GM12878 (cell line): ENCODE measurements at regions not wholly inside any gene's neighbourhood (a gene's known extent, or its start where the extent isn't known, plus 50 kb on each side); places are given as distances from the start of the nearest gene placed in this dataset.

Experiments used
- BACH1 ChIP-seq: fragments of 450-650 bp; IDR thresholded peaks from 2 replicates; pipeline ENCODE4 v1.6.1; 2017; ENCODE audit warnings: mild to moderate bottlenecking, borderline replicate concordance
- CEBPZ ChIP-seq: fragments of 150-350 bp; IDR thresholded peaks from 2 replicates; pipeline ENCODE4 v1.6.1; 2016; ENCODE audit warnings: low read depth, low read length
- IRF3 ChIP-seq: fragments of 450-650 bp; IDR thresholded peaks from 2 replicates; pipeline ENCODE4 v1.6.1; 2014; ENCODE audit warnings: mild to moderate bottlenecking
- JUND ChIP-seq: IDR thresholded peaks from 2 replicates; pipeline ENCODE4 v1.6.1; 2012; ENCODE audit warnings: low read depth, mild to moderate bottlenecking, low read length, improper control_type of control experiment, moderate library complexity
- TARDBP ChIP-seq: IDR thresholded peaks from 2 replicates; pipeline ENCODE4 v1.6.1; 2016; ENCODE audit warnings: borderline replicate concordance
- TCF7 ChIP-seq: IDR thresholded peaks from 2 replicates; pipeline ENCODE4 v1.6.1; 2014; ENCODE audit warnings: antibody characterized with exemption, borderline replicate concordance
- ZNF207 ChIP-seq: fragments of 450-650 bp; IDR thresholded peaks from 2 replicates; pipeline ENCODE4 v1.6.1; 2014; ENCODE audit warnings: antibody characterized with exemption, mild to moderate bottlenecking, borderline replicate concordance
- ZNF274 ChIP-seq: IDR thresholded peaks from one replicate; pipeline ENCODE4 v1.8.0; 2011; ENCODE audit not compliant: insufficient read length, insufficient read depth
- TF ChIP-seq, protein P1 (sequence below): fragments of 450-650 bp; formaldehyde crosslinking; IDR thresholded peaks from 2 replicates; pipeline ENCODE4 v1.5.0; 2022; ENCODE audit warnings: mild to moderate bottlenecking, missing genetic modification characterization

DNA sequence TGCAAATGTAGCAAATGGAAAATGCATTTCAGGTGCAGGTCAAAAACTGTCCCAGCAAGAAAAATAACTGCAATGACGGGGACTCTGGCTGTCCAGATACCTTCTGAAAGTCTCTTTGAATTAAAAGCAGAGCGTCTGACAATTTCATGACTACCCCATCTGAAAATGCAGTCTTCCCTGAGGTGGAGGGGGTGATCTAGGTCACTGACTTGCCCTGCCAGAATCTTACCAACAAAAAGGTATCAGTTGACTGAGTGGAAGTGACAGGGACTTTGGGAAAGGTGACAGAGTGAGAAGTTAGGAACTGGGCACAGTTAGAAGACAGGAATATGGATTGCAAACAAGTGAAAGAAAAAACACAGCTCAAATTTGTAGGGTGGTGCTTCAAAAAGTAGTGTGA, 402.2 kb downstream of the DHX35 start (continued):
- TF ChIP-seq JUND (no peak), IRF3 (no peak), CEBPZ (no peak), BACH1 (no peak), TCF7 (no peak), ZNF207 (no peak), ZNF274 (no peak), TARDBP (no peak)
- TF ChIP-seq, protein P1, sequence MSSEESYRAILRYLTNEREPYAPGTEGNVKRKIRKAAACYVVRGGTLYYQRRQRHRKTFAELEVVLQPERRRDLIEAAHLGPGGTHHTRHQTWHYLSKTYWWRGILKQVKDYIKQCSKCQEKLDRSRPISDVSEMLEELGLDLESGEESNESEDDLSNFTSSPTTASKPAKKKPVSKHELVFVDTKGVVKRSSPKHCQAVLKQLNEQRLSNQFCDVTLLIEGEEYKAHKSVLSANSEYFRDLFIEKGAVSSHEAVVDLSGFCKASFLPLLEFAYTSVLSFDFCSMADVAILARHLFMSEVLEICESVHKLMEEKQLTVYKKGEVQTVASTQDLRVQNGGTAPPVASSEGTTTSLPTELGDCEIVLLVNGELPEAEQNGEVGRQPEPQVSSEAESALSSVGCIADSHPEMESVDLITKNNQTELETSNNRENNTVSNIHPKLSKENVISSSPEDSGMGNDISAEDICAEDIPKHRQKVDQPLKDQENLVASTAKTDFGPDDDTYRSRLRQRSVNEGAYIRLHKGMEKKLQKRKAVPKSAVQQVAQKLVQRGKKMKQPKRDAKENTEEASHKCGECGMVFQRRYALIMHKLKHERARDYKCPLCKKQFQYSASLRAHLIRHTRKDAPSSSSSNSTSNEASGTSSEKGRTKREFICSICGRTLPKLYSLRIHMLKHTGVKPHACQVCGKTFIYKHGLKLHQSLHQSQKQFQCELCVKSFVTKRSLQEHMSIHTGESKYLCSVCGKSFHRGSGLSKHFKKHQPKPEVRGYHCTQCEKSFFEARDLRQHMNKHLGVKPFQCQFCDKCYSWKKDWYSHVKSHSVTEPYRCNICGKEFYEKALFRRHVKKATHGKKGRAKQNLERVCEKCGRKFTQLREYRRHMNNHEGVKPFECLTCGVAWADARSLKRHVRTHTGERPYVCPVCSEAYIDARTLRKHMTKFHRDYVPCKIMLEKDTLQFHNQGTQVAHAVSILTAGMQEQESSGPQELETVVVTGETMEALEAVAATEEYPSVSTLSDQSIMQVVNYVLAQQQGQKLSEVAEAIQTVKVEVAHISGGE: no peak
